A549 (cell line): ENCODE measurements at regions not wholly inside any gene's neighbourhood (a gene's known extent, or its start where the extent isn't known, plus 50 kb on each side); places are given as distances from the start of the nearest gene placed in this dataset.

Source experiments
- ATAC-seq, 2 experiments: fragments of 200-7000 bp in 1 of 2; fragments of >200 bp in 1 of 2; cut with Nextera tagmentation in 1 of 2; cut with Tn5 transposase in 1 of 2; 3 replicates each; pipeline versions ENCODE4 v1.8.0 to v1.9.1; 2018 to 2020; ENCODE audit warnings: mild to moderate bottlenecking in 1 of 2, moderate library complexity in 1 of 2
- CTCF ChIA-PET: fragments of 300-600 bp; sonication (Branson Sonifier 250); formaldehyde crosslinking; extraction: SDS; loops from one replicate; lab custom pipeline; 2021; ENCODE audit warnings: antibody characterized with exemption, inconsistent platforms; lab: Yijun Ruan, JAX
- POLR2A ChIA-PET: fragments of 350-600 bp; formaldehyde crosslinking; extraction: SDS; loops from one replicate; lab custom pipeline; 2021; ENCODE audit warnings: antibody characterized with exemption, inconsistent platforms; lab: Yijun Ruan, JAX
- DNase-seq, 2 experiments: peaks; one replicate each; pipeline versions ENCODE4 v3.0.0 to v3.0.0-alpha.2; 2011 to 2016; ENCODE audit warnings: low read depth in 1 of 2, low spot score in 1 of 2
- FAIRE-seq: peaks from 2 replicates; lab custom pipeline; 2011; peaks lifted over from hg19 to GRCh38; lab: Jason Lieb, UNC
- H3K27ac ChIP-seq, 2 experiments: fragments of >200 bp; sonication (Bioruptor Twin); formaldehyde crosslinking; 3 replicates each; pipeline ENCODE4 v1.5.1; 2016 to 2017
- H3K4me1 ChIP-seq: fragments of >200 bp; sonication (Bioruptor Twin); formaldehyde crosslinking; 3 replicates; pipeline ENCODE4 v1.6.1; 2016
- H3K4me2 ChIP-seq: fragments of >200 bp; sonication (Bioruptor Twin); formaldehyde crosslinking; 3 replicates; pipeline ENCODE4 v1.6.1; 2016
- H3K4me3 ChIP-seq: fragments of >200 bp; sonication (Bioruptor Twin); formaldehyde crosslinking; 3 replicates; pipeline ENCODE4 v1.5.1; 2016
- H3K9me3 ChIP-seq: fragments of >200 bp; sonication (Bioruptor Twin); formaldehyde crosslinking; 3 replicates; pipeline ENCODE4 v1.6.1; 2016
- BHLHE40 ChIP-seq: IDR thresholded peaks from 2 replicates; pipeline ENCODE4 v1.6.1; 2012; ENCODE audit warnings: low read depth, low read length, inconsistent platforms
- CEBPB ChIP-seq, 2 experiments: fragments of >200 bp in 1 of 2; sonication (Bioruptor Twin) in 1 of 2; formaldehyde crosslinking in 1 of 2; IDR thresholded peaks; 2 replicates each; pipeline ENCODE4 v1.6.1; 2012 to 2016
- EHF ChIP-seq: fragments of 250-450 bp; sonication (Bioruptor Pico); IDR thresholded peaks from 2 replicates; pipeline ENCODE4 v1.5.0; 2020; ENCODE audit warnings: mild to moderate bottlenecking
- ESRRA ChIP-seq: fragments of 150-350 bp; IDR thresholded peaks from 2 replicates; pipeline ENCODE4 v1.6.1; 2014; ENCODE audit warnings: mild to moderate bottlenecking, low read length, borderline replicate concordance
- FOSB ChIP-seq: fragments of 250-450 bp; sonication (Bioruptor Pico); IDR thresholded peaks from 2 replicates; pipeline ENCODE4 v1.5.0; 2020; ENCODE audit warnings: mild to moderate bottlenecking, moderate library complexity
- FOSL2 ChIP-seq, 2 experiments: fragments of 450-650 bp in 1 of 2; fragments of >200 bp in 1 of 2; sonication (Bioruptor Twin) in 1 of 2; formaldehyde crosslinking; IDR thresholded peaks; 2 replicates each; pipeline versions ENCODE4 v1.5.0 to v1.6.1; 2016 to 2020; ENCODE audit warnings: mild to moderate bottlenecking in 1 of 2, moderate library complexity in 1 of 2
- FOXS1 ChIP-seq: fragments of 250-450 bp; sonication (Bioruptor Pico); IDR thresholded peaks from 2 replicates; pipeline ENCODE4 v1.5.0; 2020; ENCODE audit warnings: mild to moderate bottlenecking, moderate library complexity
- HDAC2 ChIP-seq: fragments of 200-600 bp; sonication (generic); IDR thresholded peaks from 2 replicates; pipeline ENCODE4 v1.6.1; 2016
- HOXB13 ChIP-seq: fragments of 250-450 bp; sonication (Bioruptor Pico); IDR thresholded peaks from 2 replicates; pipeline ENCODE4 v1.5.0; 2020; ENCODE audit warnings: low read depth, mild to moderate bottlenecking, moderate library complexity
- HOXB5 ChIP-seq: fragments of 250-450 bp; sonication (Bioruptor Pico); IDR thresholded peaks from 2 replicates; pipeline ENCODE4 v1.5.0; 2020; ENCODE audit warnings: mild to moderate bottlenecking, moderate library complexity
- KDM5A ChIP-seq: fragments of 200-600 bp; sonication (generic); IDR thresholded peaks from 2 replicates; pipeline ENCODE4 v1.6.1; 2016; ENCODE audit warnings: antibody characterized with exemption, mild to moderate bottlenecking
- MAZ ChIP-seq: fragments of 150-350 bp; IDR thresholded peaks from 2 replicates; pipeline ENCODE4 v1.6.1; 2014; ENCODE audit warnings: antibody characterized with exemption, low read depth, low read length, borderline replicate concordance
- POLR2A ChIP-seq: IDR thresholded peaks from 2 replicates; pipeline ENCODE4 v1.6.1; 2012; ENCODE audit warnings: mild to moderate bottlenecking, low read length
- POLR2AphosphoS2 ChIP-seq: conservative IDR thresholded peaks from 2 replicates; pipeline ENCODE4 v1.6.1; 2012; ENCODE audit warnings: low read length, improper control_type of control experiment, inconsistent platforms
- RARB ChIP-seq: fragments of 250-450 bp; sonication (Bioruptor Pico); IDR thresholded peaks from 2 replicates; pipeline ENCODE4 v1.8.0; 2021; ENCODE audit warnings: mild to moderate bottlenecking, moderate library complexity
- RFX5 ChIP-seq: fragments of 450-650 bp; IDR thresholded peaks from 2 replicates; pipeline ENCODE4 v1.7.1; 2014; ENCODE audit warnings: antibody characterized with exemption, mild to moderate bottlenecking, moderate library complexity
- SMC3 ChIP-seq: fragments of >200 bp; sonication (Bioruptor Twin); formaldehyde crosslinking; IDR thresholded peaks from 3 replicates; pipeline ENCODE4 v1.6.1; 2018; ENCODE audit warnings: inconsistent platforms
- SREBF2 ChIP-seq: fragments of 450-650 bp; IDR thresholded peaks from 2 replicates; pipeline ENCODE4 v1.6.1; 2014; ENCODE audit warnings: mild to moderate bottlenecking, moderate library complexity
- TP53 ChIP-seq: fragments of 250-450 bp; sonication (Bioruptor Pico); IDR thresholded peaks from 2 replicates; pipeline ENCODE4 v1.5.0; 2021; ENCODE audit warnings: mild to moderate bottlenecking, moderate library complexity
- ZC3H11A ChIP-seq: fragments of 450-650 bp; IDR thresholded peaks from 2 replicates; pipeline ENCODE4 v1.6.1; 2014; ENCODE audit warnings: antibody characterized with exemption, mild to moderate bottlenecking
- ZNF302 ChIP-seq: fragments of 250-450 bp; sonication (Bioruptor Pico); IDR thresholded peaks from 2 replicates; pipeline ENCODE4 v1.9.0; 2021; ENCODE audit warnings: inconsistent platforms, mild to moderate bottlenecking, moderate library complexity
- ZSCAN20 ChIP-seq: fragments of 250-450 bp; sonication (Bioruptor Pico); IDR thresholded peaks from 2 replicates; pipeline ENCODE4 v1.8.0; 2022; ENCODE audit warnings: mild to moderate bottlenecking, moderate library complexity
- WGBS: methylation state at CpG from one replicate; pipeline ENCODE4 v1.1.6; 2017; ENCODE audit errors: missing lambda C conversion rate; 5-methylcytosine and 5-hydroxymethylcytosine counted together
- TF ChIP-seq, protein P1 (sequence below): fragments of 150-350 bp; IDR thresholded peaks from 2 replicates; pipeline ENCODE4 v1.6.1; 2014; ENCODE audit warnings: low read depth, mild to moderate bottlenecking, low read length
- TF ChIP-seq, protein P2 (sequence below): fragments of 250-450 bp; sonication (Bioruptor Pico); IDR thresholded peaks from 2 replicates; pipeline ENCODE4 v1.5.0; 2020; ENCODE audit warnings: low read depth, mild to moderate bottlenecking, moderate library complexity
- TF ChIP-seq, protein P3 (sequence below): IDR thresholded peaks from 2 replicates; pipeline ENCODE4 v1.6.1; 2012
- TF ChIP-seq, protein P4 (sequence below): fragments of 250-450 bp; sonication (Bioruptor Pico); IDR thresholded peaks from 2 replicates; pipeline ENCODE4 v1.5.0; 2021; ENCODE audit warnings: mild to moderate bottlenecking, moderate library complexity, borderline replicate concordance

DNA sequence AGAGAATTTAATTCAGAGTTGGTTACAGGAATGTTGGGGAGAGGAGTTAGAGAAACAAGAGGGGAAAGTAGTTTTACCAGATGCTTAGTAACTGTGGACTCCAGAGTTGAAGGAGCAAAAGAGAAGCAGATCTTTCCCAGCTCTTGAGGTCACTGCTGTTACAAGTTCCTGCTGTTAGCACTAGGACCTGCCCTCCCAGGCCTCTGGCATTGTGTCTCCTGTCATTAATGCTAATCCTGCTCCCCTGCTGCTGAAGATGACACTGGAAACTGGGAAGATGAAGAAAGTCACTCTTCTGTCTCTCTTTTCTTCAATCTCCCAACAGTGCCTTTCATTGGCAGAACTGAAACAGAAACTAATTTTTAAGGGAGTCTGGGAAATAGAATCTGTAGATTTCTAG is 845.6 kb downstream of the ADGRL2 start:
- no peak overlapping the region for H3K27ac ChIP-seq
- FAIRE-seq (no peak), DNase-seq (no peak), ATAC-seq (no peak)
- POLR2A ChIA-PET, result no interaction called here
- TF ChIP-seq EHF (CRISPR knock-in tag) (no peak), MAZ (no peak), FOXS1 (CRISPR knock-in tag) (no peak), BHLHE40 (no peak)
- no peak overlapping the region for H3K4me3 ChIP-seq
- H3K4me1 ChIP-seq, result no peaks in the 10 kb centered on the region
- H3K9me3 ChIP-seq, result no peaks in the 10 kb centered on the region
- CTCF ChIA-PET, result no interaction called here
- H3K4me2 ChIP-seq, result no peak overlapping the region

DNA sequence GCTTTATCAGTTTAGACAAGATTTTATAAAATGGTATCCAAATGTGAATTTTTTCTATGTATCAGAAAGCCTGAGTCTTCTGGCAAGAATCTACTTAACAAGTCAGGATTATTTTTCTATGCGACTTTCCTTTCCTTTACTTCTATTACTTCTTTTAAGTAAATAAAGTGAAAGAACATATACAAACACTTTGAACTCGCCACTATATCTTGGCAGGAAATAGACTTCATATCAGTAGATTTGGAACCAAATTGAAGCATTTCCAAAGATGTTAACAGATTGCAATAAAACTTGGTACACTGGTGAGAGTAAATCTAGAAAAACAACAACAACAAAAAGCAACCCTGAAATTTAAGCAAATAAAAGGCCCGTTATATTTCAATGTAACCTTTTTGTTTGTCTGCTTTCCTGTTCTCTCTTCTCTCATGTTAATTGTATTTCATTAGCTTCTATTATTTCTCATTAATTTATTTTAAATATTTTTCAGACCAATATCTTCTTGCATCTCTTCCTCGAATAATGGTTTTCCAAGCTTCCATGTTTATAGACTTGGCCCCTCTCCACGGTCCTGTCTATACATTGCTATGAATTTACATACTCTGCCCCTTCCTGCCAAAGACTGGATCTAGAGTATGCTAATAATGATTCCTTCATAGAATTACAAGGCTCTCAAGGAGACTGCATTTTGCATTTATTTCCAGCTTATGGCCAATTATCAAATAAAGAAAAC is 843.6 kb downstream of the ADGRL2 start:
- no peak for DNase-seq

DNA sequence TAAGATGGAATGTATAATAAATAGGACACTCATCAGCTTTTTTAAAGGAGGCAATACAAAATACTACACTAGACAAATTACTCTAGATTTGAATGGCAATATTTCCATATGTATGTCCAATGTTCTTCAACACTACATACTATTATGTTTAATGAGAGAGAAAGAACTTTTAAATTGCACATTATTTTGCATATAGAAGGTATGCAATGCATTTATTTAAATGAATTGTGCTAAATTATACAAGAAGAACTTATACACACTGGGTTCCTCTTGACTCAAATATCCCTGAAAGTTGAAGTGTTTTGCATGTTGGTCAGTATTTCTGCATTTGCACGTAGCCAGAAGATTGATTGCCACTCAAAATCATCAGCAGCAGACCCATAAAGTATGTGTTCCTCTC is 839.6 kb downstream of the ADGRL2 start:
- Histone ChIP-seq H3K4me1 (no peaks in the 10 kb centered on the region), H3K4me3 (no peak overlapping the region), H3K4me2 (no peak overlapping the region), H3K27ac (no peak overlapping the region), H3K9me3 (no peaks in the 10 kb centered on the region)
- ChIA-PET CTCF (no interaction called here), POLR2A (no interaction called here)
- ATAC-seq, result no peak
- FAIRE-seq, result no peak
- no peak for DNase-seq
- 4% methylated on average over 1 of the region's 1 CpG for WGBS
- no peak for TF ChIP-seq RFX5
- TF ChIP-seq KDM5A, result no peak
- TF ChIP-seq TP53 (CRISPR knock-in tag), result no peak
- TF ChIP-seq FOSB (CRISPR knock-in tag), result no peak
- no peak for TF ChIP-seq ZSCAN20 (CRISPR knock-in tag)
- no peak for TF ChIP-seq ESRRA
- TF ChIP-seq SMC3, result no peak
- TF ChIP-seq HOXB13 (CRISPR knock-in tag), result no peak
- no peak for TF ChIP-seq RARB (CRISPR knock-in tag)
- no peak for TF ChIP-seq POLR2AphosphoS2

More for the DNA sequence above, 843.6 kb downstream of the ADGRL2 start:
- ChIA-PET CTCF (no interaction called here), POLR2A (no interaction called here)
- Histone ChIP-seq H3K9me3 (no peaks in the 10 kb centered on the region), H3K4me1 (no peaks in the 10 kb centered on the region), H3K4me2 (no peak overlapping the region), H3K4me3 (no peak overlapping the region), H3K27ac (no peak overlapping the region)
- no peak for TF ChIP-seq ZNF302 (CRISPR knock-in tag)
- no peak for TF ChIP-seq CEBPB (IDR thresholded peaks at IDR 0.05)
- no peak for TF ChIP-seq ZC3H11A
- no peak for TF ChIP-seq POLR2A
- TF ChIP-seq, protein P1, sequence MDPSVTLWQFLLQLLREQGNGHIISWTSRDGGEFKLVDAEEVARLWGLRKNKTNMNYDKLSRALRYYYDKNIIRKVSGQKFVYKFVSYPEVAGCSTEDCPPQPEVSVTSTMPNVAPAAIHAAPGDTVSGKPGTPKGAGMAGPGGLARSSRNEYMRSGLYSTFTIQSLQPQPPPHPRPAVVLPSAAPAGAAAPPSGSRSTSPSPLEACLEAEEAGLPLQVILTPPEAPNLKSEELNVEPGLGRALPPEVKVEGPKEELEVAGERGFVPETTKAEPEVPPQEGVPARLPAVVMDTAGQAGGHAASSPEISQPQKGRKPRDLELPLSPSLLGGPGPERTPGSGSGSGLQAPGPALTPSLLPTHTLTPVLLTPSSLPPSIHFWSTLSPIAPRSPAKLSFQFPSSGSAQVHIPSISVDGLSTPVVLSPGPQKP, result no peak
- TF ChIP-seq, protein P2, sequence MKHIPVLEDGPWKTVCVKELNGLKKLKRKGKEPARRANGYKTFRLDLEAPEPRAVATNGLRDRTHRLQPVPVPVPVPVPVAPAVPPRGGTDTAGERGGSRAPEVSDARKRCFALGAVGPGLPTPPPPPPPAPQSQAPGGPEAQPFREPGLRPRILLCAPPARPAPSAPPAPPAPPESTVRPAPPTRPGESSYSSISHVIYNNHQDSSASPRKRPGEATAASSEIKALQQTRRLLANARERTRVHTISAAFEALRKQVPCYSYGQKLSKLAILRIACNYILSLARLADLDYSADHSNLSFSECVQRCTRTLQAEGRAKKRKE (CRISPR knock-in tag), result no peak
- no peak for TF ChIP-seq HDAC2
- TF ChIP-seq, protein P3, sequence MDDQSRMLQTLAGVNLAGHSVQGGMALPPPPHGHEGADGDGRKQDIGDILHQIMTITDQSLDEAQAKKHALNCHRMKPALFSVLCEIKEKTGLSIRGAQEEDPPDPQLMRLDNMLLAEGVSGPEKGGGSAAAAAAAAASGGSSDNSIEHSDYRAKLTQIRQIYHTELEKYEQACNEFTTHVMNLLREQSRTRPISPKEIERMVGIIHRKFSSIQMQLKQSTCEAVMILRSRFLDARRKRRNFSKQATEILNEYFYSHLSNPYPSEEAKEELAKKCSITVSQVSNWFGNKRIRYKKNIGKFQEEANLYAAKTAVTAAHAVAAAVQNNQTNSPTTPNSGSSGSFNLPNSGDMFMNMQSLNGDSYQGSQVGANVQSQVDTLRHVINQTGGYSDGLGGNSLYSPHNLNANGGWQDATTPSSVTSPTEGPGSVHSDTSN, result no peak
- TF ChIP-seq, protein P4, sequence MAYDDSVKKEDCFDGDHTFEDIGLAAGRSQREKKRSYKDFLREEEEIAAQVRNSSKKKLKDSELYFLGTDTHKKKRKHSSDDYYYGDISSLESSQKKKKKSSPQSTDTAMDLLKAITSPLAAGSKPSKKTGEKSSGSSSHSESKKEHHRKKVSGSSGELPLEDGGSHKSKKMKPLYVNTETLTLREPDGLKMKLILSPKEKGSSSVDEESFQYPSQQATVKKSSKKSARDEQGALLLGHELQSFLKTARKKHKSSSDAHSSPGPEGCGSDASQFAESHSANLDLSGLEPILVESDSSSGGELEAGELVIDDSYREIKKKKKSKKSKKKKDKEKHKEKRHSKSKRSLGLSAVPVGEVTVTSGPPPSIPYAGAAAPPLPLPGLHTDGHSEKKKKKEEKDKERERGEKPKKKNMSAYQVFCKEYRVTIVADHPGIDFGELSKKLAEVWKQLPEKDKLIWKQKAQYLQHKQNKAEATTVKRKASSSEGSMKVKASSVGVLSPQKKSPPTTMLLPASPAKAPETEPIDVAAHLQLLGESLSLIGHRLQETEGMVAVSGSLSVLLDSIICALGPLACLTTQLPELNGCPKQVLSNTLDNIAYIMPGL (CRISPR knock-in tag), result no peak
- TF ChIP-seq SREBF2, result no peak
- no peak for TF ChIP-seq FOSL2 (IDR thresholded peaks at IDR 0.05)
- TF ChIP-seq FOSL2 (CRISPR knock-in tag; IDR thresholded peaks at IDR 0.05), result no peak
- no peak for TF ChIP-seq HOXB5
- no peak for TF ChIP-seq FOXS1 (CRISPR knock-in tag)
- TF ChIP-seq ZSCAN20 (CRISPR knock-in tag), result no peak
- FAIRE-seq (no peak), ATAC-seq (no peak)
- WGBS, result 5% methylated on average over 5 of the region's 5 CpGs
